ENCODE measurements at regions not wholly inside any gene's neighbourhood (a gene's known extent, or its start where the extent isn't known, plus 50 kb on each side); places are given as distances from the start of the nearest gene placed in this dataset.

- TF ChIP-seq CTCF (IDR thresholded peaks at IDR 0.05; ENCODE audit: low read depth, low read length, poor library complexity, severe bottlenecking): no peak
- no peak for TF ChIP-seq EZH2phosphoT487 (IDR thresholded peaks at IDR 0.05; ENCODE audit: borderline replicate concordance, low read length)
- H3K36me3 ChIP-seq (ENCODE audit: control insufficient read depth, low read length): no peaks in the 10 kb centered on the region
- H3K4me3 ChIP-seq (ENCODE audit: low read length): no peak overlapping the region
Measured at GRCh38 chr22:49253656-49254055, 574.0 kb downstream of the BRD1 start.

GRCh38 chr22:49251371-49251770, 576.3 kb downstream of the BRD1 start:
- Histone ChIP-seq H3K9me2 (replicated peaks; ENCODE audit: control insufficient read depth, low read length) (no peaks in the 10 kb centered on the region), H3K4me3 (ENCODE audit: low read length) (no peak overlapping the region), H3K79me2 (ENCODE audit: control insufficient read depth, low read length) (no peaks in the 10 kb centered on the region), H3K36me3 (ENCODE audit: control insufficient read depth, low read length) (no peaks in the 10 kb centered on the region), H3F3A (ENCODE audit: control insufficient read depth, insufficient read depth) (no peaks in the 10 kb centered on the region), H3K9me3 (ENCODE audit: control insufficient read depth, insufficient read depth, low read length) (no peaks in the 10 kb centered on the region), H3K4me2 (ENCODE audit: low read length) (no peak overlapping the region), H4K20me1 (ENCODE audit: control insufficient read depth, insufficient read depth, low read depth, low read length) (no peaks in the 10 kb centered on the region), H3K27ac (ENCODE audit: low read depth, low read length) (no peak overlapping the region), H3K27me3 (ENCODE audit: control insufficient read depth, low read length) (peaks cover 9% of the 10 kb centered on the region), H3K4me1 (ENCODE audit: control insufficient read depth, low read length) (no peaks in the 10 kb centered on the region)
- no peak for TF ChIP-seq EZH2phosphoT487 (IDR thresholded peaks at IDR 0.05; ENCODE audit: borderline replicate concordance, low read length)
- no peak for TF ChIP-seq CTCF (IDR thresholded peaks at IDR 0.05; ENCODE audit: low read depth, low read length, poor library complexity, severe bottlenecking)

More at GRCh38 chr22:49253656-49254055, 574.0 kb downstream of the BRD1 start:
- H3K79me2 ChIP-seq (ENCODE audit: control insufficient read depth, low read length): no peaks in the 10 kb centered on the region
- H3K4me2 ChIP-seq (ENCODE audit: low read length): no peak overlapping the region
- H3K27me3 ChIP-seq (ENCODE audit: control insufficient read depth, low read length): peaks cover 7% of the 10 kb centered on the region
- no peak overlapping the region for H3K27ac ChIP-seq (ENCODE audit: low read depth, low read length)
- H4K20me1 ChIP-seq (ENCODE audit: control insufficient read depth, insufficient read depth, low read depth, low read length): no peaks in the 10 kb centered on the region
- H3K9me2 ChIP-seq (replicated peaks; ENCODE audit: control insufficient read depth, low read length): no peaks in the 10 kb centered on the region
- H3K4me1 ChIP-seq (ENCODE audit: control insufficient read depth, low read length): no peaks in the 10 kb centered on the region
- no peaks in the 10 kb centered on the region for H3F3A ChIP-seq (ENCODE audit: control insufficient read depth, insufficient read depth)
- no peaks in the 10 kb centered on the region for H3K9me3 ChIP-seq (ENCODE audit: control insufficient read depth, insufficient read depth, low read length)

DNA sequence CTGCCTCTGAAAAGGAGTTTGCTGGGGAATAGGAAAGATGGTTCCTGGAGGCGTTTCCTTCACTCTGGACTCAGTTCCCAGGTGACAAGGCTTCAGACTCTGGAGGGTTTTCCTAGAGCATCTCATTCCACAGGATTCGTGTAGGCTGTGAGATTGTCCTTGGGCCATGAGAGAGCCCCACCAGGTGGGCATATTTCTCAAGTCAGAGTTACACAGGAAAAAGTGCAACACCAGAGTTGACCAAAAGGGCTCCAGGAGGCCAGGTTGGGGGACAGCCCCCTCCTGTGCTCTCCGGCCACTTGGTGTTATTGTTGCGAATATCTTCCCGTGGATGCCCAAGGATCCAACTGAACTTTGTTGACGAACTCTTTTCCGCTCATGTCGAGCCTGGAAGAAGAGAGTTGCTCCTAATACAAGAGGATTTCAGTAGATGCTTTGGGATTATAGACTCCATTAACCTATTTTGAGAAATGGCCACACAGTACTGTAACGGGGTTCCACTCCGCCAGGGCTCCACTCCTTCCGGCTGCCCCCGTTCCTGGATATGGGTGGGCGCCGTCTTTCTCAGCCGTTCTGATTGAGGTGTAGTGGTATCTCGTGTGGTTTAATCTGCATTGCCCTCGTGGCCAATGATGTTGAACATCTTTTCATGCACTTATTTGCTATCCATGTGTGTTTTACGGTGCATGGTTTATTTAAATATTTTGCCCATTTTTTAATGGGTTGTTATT, 580.3 kb downstream of the BRD1 start:
- Histone ChIP-seq H4K20me1 (ENCODE audit: control insufficient read depth, insufficient read depth, low read depth, low read length) (no peaks in the 10 kb centered on the region), H3K79me2 (ENCODE audit: control insufficient read depth, low read length) (no peaks in the 10 kb centered on the region), H3K27me3 (ENCODE audit: control insufficient read depth, low read length) (peaks cover 6% of the 10 kb centered on the region), H3K27ac (ENCODE audit: low read depth, low read length) (no peak overlapping the region), H3K4me2 (ENCODE audit: low read length) (no peak overlapping the region), H3K9me3 (ENCODE audit: control insufficient read depth, insufficient read depth, low read length) (no peaks in the 10 kb centered on the region), H3F3A (ENCODE audit: control insufficient read depth, insufficient read depth) (no peaks in the 10 kb centered on the region), H3K4me3 (ENCODE audit: low read length) (no peak overlapping the region), H3K9me2 (replicated peaks; ENCODE audit: control insufficient read depth, low read length) (no peaks in the 10 kb centered on the region), H3K36me3 (ENCODE audit: control insufficient read depth, low read length) (no peaks in the 10 kb centered on the region), H3K4me1 (ENCODE audit: control insufficient read depth, low read length) (no peaks in the 10 kb centered on the region)
- TF ChIP-seq EZH2phosphoT487 (IDR thresholded peaks at IDR 0.05; ENCODE audit: borderline replicate concordance, low read length) (no peak), CTCF (IDR thresholded peaks at IDR 0.05; ENCODE audit: low read depth, low read length, poor library complexity, severe bottlenecking) (no peak)
